Right forelimb (tissue), 1 donor: ENCODE measurements at regions not wholly inside any gene's neighbourhood (a gene's known extent, or its start where the extent isn't known, plus 50 kb on each side); places are given as distances from the start of the nearest gene placed in this dataset.

Source experiments
- DNase-seq: peaks from one replicate; pipeline ENCODE4 v3.0.0-alpha.2; 2018

DNA sequence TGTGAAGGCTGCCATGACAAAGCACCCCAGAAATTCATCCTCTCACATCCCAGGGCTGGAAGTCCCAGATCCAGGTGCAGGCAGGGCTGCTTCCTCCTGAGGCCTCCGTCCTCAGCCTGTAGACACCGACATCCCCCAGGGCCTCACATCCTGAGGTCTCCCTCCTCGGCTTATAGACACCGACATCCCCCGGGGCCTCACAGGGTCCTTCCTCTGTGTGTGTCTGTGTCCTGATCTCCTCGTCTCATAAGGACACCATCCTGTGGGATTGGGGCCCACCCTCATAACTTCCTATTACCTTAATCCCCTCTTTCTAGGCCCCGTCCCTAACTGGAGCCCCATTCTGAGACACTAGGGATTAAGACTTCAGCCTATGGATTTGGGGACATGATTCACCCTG is 92.0 kb upstream of the SNTG2 start:
- peak; percentile 23 for DNase-seq

DNA sequence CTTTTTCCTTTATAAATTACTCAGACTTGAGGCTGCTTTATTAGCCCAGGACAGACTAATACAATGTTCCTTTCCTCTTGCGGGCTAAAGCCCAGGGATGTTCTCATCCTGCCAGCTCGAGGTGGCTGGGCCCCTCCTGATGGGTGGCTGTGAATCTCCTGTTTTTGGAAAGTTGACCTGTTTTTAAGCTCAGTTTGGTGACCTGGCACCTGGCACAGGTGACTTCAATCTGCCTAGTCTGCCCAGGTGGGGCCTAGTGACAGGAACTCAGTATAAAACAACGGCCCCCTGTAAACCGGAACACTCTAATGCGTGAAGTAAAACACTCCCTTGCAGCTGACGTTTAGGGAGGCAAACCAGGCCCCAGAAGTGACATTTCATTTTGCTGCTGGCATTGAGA is 92.7 kb upstream of the SNTG2 start:
- DNase-seq, result peak; percentile 15

DNA sequence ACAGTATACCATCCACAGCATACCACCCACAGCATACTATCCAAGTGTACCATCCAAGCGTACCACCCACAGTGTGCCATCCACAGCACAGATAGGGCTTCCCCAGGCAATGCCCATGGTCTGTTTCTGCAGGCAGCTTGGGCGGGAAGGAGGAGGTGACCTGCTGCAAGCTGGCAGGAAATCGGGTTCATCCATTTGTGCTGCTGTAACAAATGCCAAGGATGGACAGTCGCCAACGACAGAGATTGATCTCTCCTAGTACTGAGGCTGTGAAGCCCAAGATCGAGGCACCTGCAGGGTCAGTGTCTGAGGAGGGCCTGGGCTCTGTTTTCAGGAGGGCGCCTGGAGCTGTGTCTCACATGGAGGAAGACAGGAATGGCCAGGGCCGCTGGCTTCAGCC is 93.6 kb upstream of the SNTG2 start:
- DNase-seq, result peak; percentile 23

DNA sequence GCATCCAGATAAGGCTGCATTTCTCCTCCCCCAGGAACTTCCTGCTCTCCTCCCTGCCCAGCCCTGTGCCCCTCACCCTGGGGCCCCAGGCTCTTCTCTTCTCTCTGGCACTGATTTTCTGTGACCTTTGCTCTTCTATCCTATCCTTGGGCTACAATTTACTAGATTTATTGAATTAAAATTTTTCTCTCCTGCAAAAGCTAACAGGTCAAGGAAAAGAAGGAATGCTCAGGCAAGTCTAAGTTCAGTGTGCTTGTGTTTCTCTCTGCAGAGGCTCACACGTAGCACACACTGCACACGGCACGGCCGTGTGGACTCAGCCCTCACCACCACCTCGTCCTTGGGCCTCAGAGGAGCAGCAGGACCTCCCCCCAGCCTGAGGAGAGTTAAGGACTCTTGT is 94.2 kb upstream of the SNTG2 start:
- peak; percentile 1 for DNase-seq

DNA sequence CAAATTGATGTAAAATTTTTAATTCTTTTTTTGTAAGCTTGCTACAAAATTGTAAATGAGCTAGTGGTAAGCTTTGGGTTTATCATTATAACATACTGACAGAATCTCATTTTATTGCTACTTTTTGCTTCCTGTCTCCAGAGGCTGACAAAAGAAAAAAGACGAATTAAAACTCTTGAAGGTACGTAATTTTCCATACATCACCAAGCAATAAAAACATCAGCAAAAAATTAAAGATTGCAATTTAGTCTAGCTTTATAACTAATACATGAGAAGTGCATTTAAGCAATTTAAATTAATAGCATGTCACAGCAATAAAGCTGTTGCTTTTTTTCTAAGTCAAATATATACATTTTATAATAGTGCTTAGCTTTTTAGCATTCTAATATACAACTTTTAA is 94.6 kb upstream of the SNTG2 start:
- no peak for DNase-seq

DNA sequence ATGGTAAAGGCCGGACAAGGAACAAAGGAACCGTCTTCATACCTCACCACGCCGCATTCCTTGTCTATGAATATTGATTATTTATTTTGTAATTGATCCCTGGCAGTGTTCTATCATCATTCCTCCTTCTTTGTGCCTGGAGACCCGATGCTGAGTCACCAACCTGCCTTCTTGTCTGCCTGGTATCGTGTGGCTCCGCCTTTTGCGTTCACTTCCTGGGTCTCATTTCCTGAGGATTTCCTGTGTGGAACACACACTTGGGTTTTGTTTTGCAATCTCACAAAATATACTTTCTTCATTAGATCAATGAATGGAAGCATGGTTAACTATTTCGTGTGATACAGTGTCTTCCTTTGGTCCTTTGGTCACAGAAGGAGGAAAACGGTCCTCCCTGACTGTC is 95.5 kb upstream of the SNTG2 start:
- peak; percentile 7 for DNase-seq

DNA sequence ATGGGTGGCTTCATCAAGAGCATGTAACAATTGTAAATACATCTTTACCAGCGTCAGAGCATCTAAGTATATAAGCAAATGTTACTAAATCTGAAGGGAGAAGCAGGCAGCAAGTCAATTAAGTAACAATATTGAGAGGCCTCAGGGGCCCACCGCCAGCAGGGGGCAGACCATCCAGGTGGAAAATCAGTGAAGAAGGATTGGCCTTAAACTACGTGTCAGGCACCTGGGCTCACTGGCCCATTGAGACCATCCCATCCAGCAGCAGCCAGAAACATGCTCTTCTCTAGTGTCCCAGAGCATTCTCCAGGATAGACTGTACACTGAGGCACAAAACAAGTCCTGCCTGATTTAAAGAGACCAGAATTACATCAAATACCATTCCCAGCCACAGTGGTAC is 96.2 kb upstream of the SNTG2 start:
- peak; percentile 39 for DNase-seq

DNA sequence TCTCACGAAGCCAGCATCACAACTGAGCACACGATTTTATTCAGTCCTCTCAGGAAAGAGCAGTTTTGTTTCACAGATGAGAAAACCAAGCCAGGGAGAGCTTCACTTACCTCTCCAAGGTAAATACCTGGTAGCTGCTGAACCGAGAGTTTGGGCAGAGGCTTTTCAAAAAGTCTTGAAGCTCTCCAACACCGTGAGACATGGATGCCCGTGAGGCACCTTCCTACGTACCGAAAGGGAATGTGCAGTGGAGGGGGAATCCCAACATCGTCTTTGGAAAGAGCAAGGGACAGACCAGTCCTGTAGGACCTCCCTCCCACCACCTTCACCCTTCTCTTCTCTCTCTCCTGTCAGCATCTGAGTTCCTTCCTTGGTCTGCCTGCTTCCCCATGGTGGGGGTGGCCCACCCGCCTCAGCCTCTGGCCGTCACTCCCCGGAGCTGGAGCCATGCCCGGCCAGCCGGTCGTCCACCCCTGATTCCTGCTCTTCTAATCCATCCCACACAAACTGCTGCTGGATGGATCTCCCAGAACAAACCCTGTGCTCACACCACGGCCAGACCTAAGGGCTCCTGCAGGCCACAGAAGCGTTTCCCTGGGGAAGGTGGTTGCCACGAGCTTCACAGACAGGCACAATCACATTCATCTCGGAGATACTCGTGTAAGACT is 97.3 kb upstream of the SNTG2 start:
- peak; percentile 44 for DNase-seq

DNA sequence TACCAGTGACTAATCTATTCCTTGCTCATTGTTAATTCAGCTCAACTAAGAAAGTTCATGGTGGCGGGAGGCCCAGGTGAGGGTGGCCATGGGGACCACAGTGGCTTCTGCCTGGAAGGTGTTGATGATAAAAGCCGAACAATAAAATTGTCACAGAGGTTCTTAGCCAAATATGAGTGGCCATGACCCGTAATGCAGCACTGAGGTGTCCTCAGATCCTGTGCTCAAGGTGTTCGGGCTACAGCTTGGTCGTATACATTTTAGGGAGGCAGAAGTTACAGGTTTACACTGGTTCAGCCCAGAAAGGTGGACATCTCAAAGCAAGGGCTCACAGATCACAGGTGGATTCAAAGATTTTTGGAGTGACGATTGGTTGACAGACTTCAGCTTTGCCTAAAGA is 98.5 kb upstream of the SNTG2 start:
- peak; percentile 16 for DNase-seq

DNA sequence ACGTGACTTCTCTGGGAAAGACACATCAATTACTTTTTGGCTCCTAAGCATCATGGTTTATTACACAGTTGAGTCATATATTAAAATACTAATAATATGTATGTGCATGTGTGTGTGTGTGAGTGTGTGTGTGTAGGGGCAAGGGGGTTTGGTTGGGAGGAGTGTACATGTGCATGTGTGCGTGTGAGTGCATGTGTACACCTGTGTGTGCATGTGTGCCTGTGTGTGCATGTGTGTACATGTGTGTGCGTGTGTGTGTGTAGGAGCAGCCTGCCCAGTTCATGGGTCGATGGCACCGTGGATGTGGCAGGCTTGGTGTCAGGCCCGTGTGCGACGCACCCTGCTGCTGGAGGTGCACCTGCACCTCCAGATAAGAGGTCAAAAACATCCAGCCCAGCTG is 99.0 kb upstream of the SNTG2 start:
- peak; percentile 16 for DNase-seq

DNA sequence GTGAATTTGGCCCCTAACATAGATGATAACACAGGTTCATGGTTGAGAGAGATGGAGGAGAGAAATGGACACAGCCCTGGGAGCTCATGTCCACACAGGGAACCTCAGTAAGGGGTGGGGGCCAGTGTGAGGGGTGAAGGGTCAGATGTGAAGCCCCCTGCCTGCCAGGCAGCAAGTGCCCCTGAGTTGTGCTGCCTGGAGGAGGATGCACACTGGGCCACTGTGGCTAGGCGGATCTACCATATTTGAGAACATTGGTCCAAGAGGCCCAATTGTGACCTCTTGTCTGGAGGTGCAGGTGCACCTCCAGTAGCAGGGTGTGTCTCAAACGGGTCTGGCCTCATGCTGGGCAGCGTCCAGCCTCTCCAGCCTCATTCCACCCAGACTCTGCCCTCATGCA is 99.6 kb upstream of the SNTG2 start:
- DNase-seq, result peak; percentile 16

DNA sequence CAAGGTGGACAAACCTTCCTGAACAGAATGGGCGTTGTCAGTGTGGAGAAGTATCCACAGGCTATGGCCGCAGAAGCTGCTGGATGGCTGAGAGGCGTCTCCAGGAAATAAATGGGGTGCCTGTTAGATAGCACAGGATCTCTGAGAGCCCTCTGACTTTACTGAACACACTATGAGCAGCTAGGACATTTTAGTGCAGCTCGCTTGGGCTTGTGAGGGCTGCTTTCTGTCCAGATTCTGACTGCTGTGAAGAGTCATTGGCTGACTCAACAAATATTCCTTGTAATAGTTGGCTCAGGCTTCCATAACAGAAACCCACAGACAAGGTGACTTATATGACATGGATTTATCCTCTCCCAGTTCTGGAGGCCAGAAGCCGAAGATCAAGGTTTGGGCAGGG is 100.2 kb upstream of the SNTG2 start:
- peak; percentile 29 for DNase-seq

DNA sequence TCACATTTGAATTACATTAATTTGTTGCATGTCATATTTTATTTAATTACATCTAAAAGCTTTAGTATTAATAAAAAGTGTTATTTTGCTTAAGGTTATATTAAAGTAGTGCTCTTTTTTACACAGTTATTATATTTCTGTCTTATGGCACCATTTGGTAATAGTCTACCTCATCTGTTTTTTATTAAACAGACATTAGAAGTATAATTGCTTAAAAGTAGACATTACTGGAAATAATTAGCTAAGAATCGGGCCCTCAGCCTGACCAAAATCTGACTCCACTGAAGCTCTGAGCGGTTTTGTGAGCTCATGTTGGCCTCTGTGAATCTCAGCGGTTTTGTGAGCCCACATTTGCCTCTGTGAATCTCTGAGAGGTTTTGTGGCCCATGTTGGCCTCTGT is 102.5 kb upstream of the SNTG2 start:
- no peak for DNase-seq

DNA sequence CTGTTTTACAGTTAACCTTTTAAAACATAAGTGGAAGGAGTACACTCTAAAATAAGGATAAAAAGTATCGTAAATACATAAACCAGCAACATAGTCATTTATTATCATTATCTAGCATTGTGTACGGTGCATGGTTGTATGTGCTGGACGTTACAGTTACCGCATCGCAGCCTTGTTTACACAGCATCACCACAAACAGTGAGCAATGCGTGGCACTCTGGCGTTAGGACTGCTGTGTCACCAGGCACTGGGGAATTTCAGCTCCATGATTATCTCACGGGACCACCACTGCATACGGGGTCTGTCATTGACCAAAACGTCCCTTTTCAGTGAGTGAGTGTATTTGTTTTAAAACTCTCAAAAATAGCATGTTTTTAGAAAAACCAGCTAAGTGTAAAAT is 103.0 kb upstream of the SNTG2 start:
- DNase-seq, result no peak

DNA sequence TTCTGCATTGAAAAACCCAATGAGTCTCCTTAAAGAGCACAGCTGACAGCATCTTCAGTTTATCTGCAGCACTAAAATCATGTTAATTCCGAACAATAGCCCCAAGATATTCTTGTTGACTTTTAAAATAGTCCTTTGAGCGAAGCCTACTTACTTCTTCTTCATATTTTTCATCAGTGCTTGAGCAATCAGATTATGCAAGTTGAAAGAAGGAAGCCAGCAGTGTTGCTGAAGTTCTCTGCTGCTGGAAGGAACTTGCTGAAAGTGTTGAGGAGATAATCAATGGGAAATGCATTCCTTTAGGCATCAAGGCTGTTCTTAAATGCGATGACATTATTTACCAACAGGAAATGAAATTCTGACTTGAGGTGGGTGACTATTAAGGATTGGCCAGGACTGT is 105.9 kb upstream of the SNTG2 start:
- no peak for DNase-seq

DNA sequence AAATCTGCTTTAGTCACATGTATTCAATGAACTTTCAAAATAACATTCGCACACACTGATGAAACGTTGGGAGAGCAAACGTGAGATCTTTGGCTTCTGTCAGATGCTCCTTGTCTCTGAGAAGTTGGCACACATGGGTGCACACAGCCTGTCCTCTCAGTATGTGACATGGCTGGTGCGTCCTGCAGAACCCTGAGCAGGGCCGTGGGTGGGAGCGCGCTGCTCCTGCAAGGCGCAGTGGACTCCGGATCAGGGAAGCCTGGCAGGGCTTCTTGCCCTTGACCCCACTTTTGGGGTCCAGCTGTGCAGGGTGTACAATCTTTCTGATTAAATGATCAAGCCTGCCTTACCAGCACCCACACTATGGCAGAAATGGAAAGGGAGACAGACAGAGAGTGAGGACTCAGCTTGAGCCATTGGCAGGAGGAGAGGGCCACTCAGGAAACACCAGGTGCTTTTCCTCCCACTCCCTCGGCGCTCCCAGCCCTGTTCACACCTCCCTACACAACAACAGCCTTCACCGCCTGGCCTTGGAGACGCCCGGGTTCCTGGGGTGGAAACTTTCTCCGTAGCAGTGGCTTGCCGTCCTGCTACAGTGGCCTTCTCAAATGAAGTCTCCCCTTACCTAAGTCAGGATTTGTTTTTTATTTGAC is 108.4 kb upstream of the SNTG2 start:
- no peak for DNase-seq

DNA sequence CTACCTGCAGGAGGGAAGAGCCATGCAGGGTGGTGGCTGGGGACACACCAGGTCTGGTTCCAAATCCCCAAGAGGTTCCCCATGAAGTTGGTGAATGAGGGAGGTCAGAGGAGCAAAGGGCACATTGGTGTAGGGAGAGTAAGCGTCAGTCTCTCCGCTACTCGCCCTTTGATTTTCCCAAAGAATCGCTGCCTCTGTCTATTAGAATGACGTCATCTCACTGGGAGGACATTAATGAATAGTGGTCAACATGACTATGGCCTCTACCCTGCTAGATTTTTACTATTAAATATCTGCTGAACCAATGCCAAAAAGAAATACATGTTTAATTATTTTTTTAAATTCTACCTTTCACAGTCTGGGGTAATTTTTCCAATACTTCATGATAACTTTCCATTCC is 109.6 kb upstream of the SNTG2 start:
- DNase-seq, result no peak

DNA sequence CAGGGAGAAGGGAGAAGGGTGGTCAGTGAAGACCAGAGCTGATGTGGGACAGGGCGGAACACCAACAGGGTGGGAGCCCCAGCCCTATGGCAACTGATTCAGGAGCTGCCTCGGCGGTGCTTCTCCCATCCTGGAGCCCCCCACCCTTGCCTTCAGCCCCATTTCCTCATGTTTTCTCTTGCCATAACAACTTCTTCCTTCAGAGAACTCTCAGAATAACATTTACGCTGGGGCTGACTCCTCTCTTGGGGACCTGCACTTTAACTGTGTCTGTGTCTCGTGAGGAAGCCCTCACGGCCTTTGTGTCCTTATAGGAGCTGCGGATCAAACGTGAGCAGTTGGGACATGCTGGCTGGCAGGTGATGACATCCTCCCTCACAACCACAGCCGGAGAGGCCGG is 116.4 kb upstream of the SNTG2 start:
- DNase-seq, result no peak

DNA sequence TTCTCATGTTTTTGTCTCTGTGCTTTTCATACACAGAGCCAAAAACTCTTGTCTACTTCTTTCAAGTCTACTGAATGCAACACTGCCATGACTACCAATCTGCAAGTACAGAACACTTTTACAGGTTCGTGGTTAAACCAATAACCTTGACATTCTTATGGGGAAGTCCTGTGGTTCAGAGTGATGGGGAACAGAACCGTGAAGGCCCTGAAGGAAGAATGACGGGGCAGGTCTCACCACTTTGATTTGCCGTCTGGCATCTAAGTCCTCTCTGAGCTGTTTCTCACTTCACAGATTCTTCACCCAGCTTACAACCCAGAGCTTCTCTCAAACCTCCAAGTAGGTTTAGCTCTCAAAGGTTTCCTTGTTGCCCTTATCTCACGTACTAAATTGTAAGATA is 117.5 kb upstream of the SNTG2 start:
- DNase-seq, result no peak

DNA sequence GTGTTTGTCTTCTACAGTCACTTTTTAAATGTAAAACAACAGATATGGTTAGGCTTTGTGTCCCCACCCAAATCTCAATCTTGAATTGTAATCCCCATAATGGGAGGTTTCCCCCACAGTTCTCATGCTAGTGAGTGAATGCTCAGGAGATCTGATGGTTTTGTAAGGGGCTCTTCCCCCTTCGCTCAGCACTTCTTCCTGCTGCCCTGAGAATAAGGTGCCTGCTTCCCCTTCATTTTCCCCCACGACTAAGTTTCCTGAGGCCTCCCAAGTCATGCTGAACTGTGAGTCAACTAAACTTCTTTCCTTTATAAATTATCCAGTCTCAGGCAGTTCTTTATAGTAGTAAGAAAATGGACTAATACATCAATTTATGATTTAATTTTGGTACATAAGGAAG is 118.0 kb upstream of the SNTG2 start:
- no peak for DNase-seq

DNA sequence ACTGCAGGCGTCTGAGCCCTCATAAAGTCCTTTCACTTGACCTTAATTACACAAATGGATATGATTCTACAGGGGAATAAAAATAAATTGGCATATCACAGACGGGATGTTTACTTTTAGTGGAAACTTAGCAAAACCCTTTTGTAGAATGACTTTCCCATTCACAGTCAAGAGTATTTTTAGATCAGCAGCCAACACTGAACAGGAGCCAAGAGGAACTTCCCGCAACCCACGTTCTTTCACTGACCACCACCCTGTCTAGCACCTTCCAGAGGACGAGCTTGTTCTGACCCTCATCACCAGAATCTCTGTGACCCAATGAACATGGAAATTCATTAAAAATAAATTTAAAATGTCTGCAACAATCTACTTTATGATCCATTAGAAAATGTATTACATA is 119.0 kb upstream of the SNTG2 start:
- no peak for DNase-seq

DNA sequence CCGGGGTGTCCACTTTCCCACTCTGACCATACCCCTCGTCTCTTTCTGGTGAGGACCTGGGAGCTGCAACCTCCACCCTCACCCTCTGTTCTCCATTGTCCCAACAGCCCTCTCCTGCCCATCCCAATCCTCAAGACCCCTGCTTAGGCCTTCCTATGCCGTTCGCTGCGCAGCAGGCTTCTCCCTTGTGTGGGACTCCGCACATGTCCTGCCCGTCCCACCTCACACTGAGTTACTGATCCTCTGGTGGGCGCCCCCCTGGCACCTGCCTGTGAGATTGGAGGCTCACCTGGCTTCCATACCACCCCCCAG is 119.5 kb upstream of the SNTG2 start:
- no peak for DNase-seq

DNA sequence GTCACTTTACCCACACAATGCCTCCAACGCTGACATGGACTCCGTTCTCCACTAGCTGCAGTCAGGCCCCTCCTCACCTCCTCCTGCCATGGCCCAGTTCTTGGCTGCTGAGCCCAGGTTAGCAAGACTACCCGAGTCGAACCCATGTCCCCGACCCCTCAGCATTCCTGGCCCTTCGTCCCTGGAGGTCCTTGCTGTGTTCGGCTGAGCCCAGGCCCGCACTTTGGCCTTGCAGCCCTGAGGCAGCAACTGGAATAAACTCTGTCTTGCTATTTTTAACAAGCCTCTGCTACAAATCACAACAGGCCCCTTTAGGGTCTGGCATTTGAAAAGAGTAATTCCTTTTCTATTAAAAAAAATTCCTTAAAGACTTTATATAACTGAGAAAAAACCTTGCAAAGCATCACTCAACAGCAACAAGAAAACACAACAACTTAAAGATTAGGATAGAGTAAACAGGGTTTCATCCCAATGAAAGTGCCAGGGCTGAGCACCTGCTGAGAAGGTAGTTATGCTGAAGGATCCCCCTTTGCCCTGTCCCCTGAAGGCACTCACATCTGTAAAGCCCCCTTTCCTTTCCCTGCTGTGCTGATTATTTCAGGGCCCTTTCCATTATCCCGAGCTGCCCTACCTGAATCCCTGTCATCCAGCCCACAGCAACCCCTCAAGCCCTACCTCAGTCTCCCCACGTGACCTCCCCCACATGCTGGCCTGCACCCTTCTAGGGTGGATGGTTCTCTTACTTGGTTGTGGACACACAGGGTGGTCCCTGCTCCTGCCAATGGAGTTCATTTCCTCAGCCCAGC is 120.0 kb upstream of the SNTG2 start:
- DNase-seq, result no peak

DNA sequence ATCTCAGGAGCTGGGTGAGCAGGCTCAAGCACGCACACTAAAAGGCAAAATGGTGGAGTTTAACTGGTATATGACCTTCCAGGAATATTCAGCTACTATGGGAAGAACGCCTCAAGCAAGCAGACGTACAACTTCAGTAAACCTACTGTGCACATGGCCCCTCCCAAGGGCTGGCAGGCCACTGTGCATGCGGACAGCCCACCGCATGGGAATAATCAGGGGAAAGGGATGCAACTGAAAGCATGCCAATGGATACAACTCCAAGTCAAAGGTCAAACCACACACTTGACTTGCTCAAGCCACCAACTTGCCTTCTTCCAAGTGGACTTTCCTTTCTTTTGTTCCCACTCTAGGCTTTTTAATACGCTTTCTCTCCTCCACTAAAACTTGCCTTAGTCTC is 121.6 kb upstream of the SNTG2 start:
- DNase-seq, result no peak

DNA sequence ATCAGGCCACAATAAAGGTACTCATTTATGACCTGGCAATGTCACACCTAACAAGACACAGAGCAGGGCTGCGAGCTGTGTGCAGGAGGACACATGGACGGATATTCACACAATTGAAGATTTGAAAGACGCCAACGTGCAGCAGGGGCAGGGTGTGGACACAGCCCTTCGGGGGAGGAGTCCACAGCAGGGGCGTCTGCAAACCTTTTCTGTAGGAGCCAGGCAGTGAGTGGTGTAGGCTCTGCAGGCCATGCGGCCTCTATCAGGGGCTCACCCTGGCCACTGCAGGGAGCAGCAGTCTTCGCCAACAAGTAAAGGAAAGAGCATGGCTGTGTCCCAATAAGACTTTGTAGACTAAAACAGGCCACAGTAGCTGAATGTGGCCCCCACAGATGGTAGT is 125.7 kb upstream of the SNTG2 start:
- no peak for DNase-seq
